ENCODE measurements at regions not wholly inside any gene's neighbourhood (a gene's known extent, or its start where the extent isn't known, plus 50 kb on each side); places are given as distances from the start of the nearest gene placed in this dataset.
"Not testable (repeated sequence)": the region's sequence is repeated elsewhere in the genome, so short reads cannot be mapped to it uniquely, and the experiment has no call there.

- Histone ChIP-seq H3K4me2 (ENCODE audit: low read length) (no peak overlapping the region), H3K4me3 (ENCODE audit: insufficient read depth, low read depth, low read length) (no peak overlapping the region), H3K9ac (ENCODE audit: low read length) (no peak overlapping the region), H3K27ac (ENCODE audit: low read depth, low read length) (no peak overlapping the region), H3K27me3 (ENCODE audit: insufficient read depth, low read length) (no peaks in the 10 kb centered on the region), H4K20me1 (ENCODE audit: insufficient read depth, low read length) (no peaks in the 10 kb centered on the region), H3K9me3 (ENCODE audit: insufficient read depth, low read depth, low read length) (no peaks in the 10 kb centered on the region), H3K36me3 (ENCODE audit: insufficient read depth, low read length) (no peaks in the 10 kb centered on the region), H3K79me2 (ENCODE audit: insufficient read depth, low read length) (no peaks in the 10 kb centered on the region), H2AFZ (ENCODE audit: low read depth, low read length) (peak overlapping the region; percentile 28), H3K4me1 (ENCODE audit: insufficient read depth, low read length) (no peaks in the 10 kb centered on the region)
- no peaks in the 10 kb centered on the region for H3K27me3 Mint-ChIP-seq (ENCODE audit: low read depth, unreplicated experiment)
- H3K4me3 Mint-ChIP-seq (ENCODE audit: unreplicated experiment), result no peak overlapping the region
- no peaks in the 10 kb centered on the region for H3K4me1 Mint-ChIP-seq (ENCODE audit: low read depth, unreplicated experiment)
- no peak for DNase-seq (ENCODE audit: low read depth)
- TF ChIP-seq CTCF (IDR thresholded peaks at IDR 0.05; ENCODE audit: insufficient read depth, low read depth, low read length) (no peak), EZH2 (IDR thresholded peaks at IDR 0.05; ENCODE audit: insufficient read depth, low read length) (no peak)
- no peaks in the 10 kb centered on the region for H3K9me3 Mint-ChIP-seq (ENCODE audit: unreplicated experiment)
- no peak overlapping the region for H3K27ac Mint-ChIP-seq (ENCODE audit: unreplicated experiment)
- no peak for FAIRE-seq
- H3K36me3 Mint-ChIP-seq (ENCODE audit: low read depth, unreplicated experiment), result no peaks in the 10 kb centered on the region
Measured at GRCh38 chr2:193199322-193199721, 1004.6 kb upstream of the TMEFF2 start.

GRCh38 chr2:193187816-193188215, 993.1 kb upstream of the TMEFF2 start:
- no peak overlapping the region for H3K4me3 Mint-ChIP-seq (ENCODE audit: unreplicated experiment)
- no peaks in the 10 kb centered on the region for H3K27me3 Mint-ChIP-seq (ENCODE audit: low read depth, unreplicated experiment)
- no peak for DNase-seq (ENCODE audit: low read depth)
- no peak overlapping the region for H2AFZ ChIP-seq (ENCODE audit: low read depth, low read length)
- H3K27me3 ChIP-seq (ENCODE audit: insufficient read depth, low read length), result no peaks in the 10 kb centered on the region
- no peaks in the 10 kb centered on the region for H3K36me3 ChIP-seq (ENCODE audit: insufficient read depth, low read length)
- no peaks in the 10 kb centered on the region for H3K79me2 ChIP-seq (ENCODE audit: insufficient read depth, low read length)
- no peak overlapping the region for H3K9ac ChIP-seq (ENCODE audit: low read length)
- no peaks in the 10 kb centered on the region for H3K4me1 ChIP-seq (ENCODE audit: insufficient read depth, low read length)
- no peak overlapping the region for H3K27ac ChIP-seq (ENCODE audit: low read depth, low read length)
- no peaks in the 10 kb centered on the region for H3K4me1 Mint-ChIP-seq (ENCODE audit: low read depth, unreplicated experiment)
- H3K36me3 Mint-ChIP-seq (ENCODE audit: low read depth, unreplicated experiment), result no peaks in the 10 kb centered on the region
- TF ChIP-seq EZH2 (IDR thresholded peaks at IDR 0.05; ENCODE audit: insufficient read depth, low read length), result no peak
- no peak for TF ChIP-seq CTCF (IDR thresholded peaks at IDR 0.05; ENCODE audit: insufficient read depth, low read depth, low read length)
- H3K9me3 ChIP-seq (ENCODE audit: insufficient read depth, low read depth, low read length), result no peaks in the 10 kb centered on the region
- peak overlapping the region; percentile 21 for H3K4me2 ChIP-seq (ENCODE audit: low read length)
- H4K20me1 ChIP-seq (ENCODE audit: insufficient read depth, low read length), result no peaks in the 10 kb centered on the region
- H3K9me3 Mint-ChIP-seq (ENCODE audit: unreplicated experiment), result no peaks in the 10 kb centered on the region
- no peak for FAIRE-seq
- no peak overlapping the region for H3K4me3 ChIP-seq (ENCODE audit: insufficient read depth, low read depth, low read length)
- no peak overlapping the region for H3K27ac Mint-ChIP-seq (ENCODE audit: unreplicated experiment)

- DNase-seq (ENCODE audit: low read depth), result not testable (repeated sequence)
Measured at GRCh38 chr2:193170981-193171380, 976.2 kb upstream of the TMEFF2 start.

More at GRCh38 chr2:193170981-193171380, 976.2 kb upstream of the TMEFF2 start:
- not testable (repeated sequence) for H3K27ac ChIP-seq (ENCODE audit: low read depth, low read length); H3K36me3 ChIP-seq (ENCODE audit: insufficient read depth, low read length); H3K9me3 ChIP-seq (ENCODE audit: insufficient read depth, low read depth, low read length); H3K4me1 Mint-ChIP-seq (ENCODE audit: low read depth, unreplicated experiment); H3K27me3 ChIP-seq (ENCODE audit: insufficient read depth, low read length); H3K36me3 Mint-ChIP-seq (ENCODE audit: low read depth, unreplicated experiment); H3K4me2 ChIP-seq (ENCODE audit: low read length); H3K27me3 Mint-ChIP-seq (ENCODE audit: low read depth, unreplicated experiment); H3K4me1 ChIP-seq (ENCODE audit: insufficient read depth, low read length); H3K4me3 ChIP-seq (ENCODE audit: insufficient read depth, low read depth, low read length); H4K20me1 ChIP-seq (ENCODE audit: insufficient read depth, low read length); H3K79me2 ChIP-seq (ENCODE audit: insufficient read depth, low read length); FAIRE-seq; H3K9me3 Mint-ChIP-seq (ENCODE audit: unreplicated experiment); H3K9ac ChIP-seq (ENCODE audit: low read length); H2AFZ ChIP-seq (ENCODE audit: low read depth, low read length)
- H3K27ac Mint-ChIP-seq (ENCODE audit: unreplicated experiment), result peak overlapping the region; percentile 97
- peak overlapping the region; percentile 89 for H3K4me3 Mint-ChIP-seq (ENCODE audit: unreplicated experiment)
